Prostate gland (tissue), 2 donors: ENCODE measurements at regions not wholly inside any gene's neighbourhood (a gene's known extent, or its start where the extent isn't known, plus 50 kb on each side); places are given as distances from the start of the nearest gene placed in this dataset.
A peak's percentile ranks its signal among the peaks of the same experiment; 100 is the strongest.

Experiments
- DNase-seq: peaks from one replicate; pipeline ENCODE4 v3.0.0-alpha.2; 2019; ENCODE audit warnings: low spot score
- H3K27ac ChIP-seq, 2 donors: fragments of 200-600 bp; sonication (generic); 2 replicates each; pipeline ENCODE4 v1.5.1; 2017 to 2019
- H3K27me3 ChIP-seq: fragments of 200-600 bp; sonication (generic); replicated peaks from 2 replicates; pipeline ENCODE4 v1.5.1; 2019; ENCODE audit not compliant: insufficient read depth
- H3K36me3 ChIP-seq, 2 donors: fragments of 200-600 bp; sonication (generic); 1 replicate in 1 of 2; 2 replicates in 1 of 2; pipeline versions ENCODE4 v1.5.1 to v1.8.1; 2017 to 2019
- H3K4me1 ChIP-seq: fragments of 200-600 bp; sonication (generic); replicated peaks from 2 replicates; pipeline ENCODE4 v1.5.1; 2019
- H3K4me3 ChIP-seq, 2 donors: fragments of 200-600 bp; sonication (generic); 2 replicates each; pipeline ENCODE4 v1.5.1; 2017 to 2019
- H3K9me3 ChIP-seq: fragments of 200-600 bp; sonication (generic); 2 replicates; pipeline ENCODE4 v1.5.1; 2017
- POLR2A ChIP-seq: fragments of 450-650 bp; IDR thresholded peaks from one replicate; pipeline ENCODE4 v1.6.1; 2016; ENCODE audit warnings: antibody characterized with exemption, mild to moderate bottlenecking
- POLR2AphosphoS5 ChIP-seq: sonication (generic); formaldehyde crosslinking; IDR thresholded peaks from one replicate; pipeline ENCODE4 v1.6.1; 2017; ENCODE audit warnings: antibody characterized with exemption
- WGBS: methylation state at CpG from one replicate; pipeline ENCODE4 v1.1.5; 2018; 5-methylcytosine and 5-hydroxymethylcytosine counted together
- intact Hi-C: fragments of 100-400 bp; cut with DNase I; formaldehyde crosslinking; loops from one replicate; pipeline ENCODE4 v1.14.2; 2022
- TF ChIP-seq, protein P1 (sequence below), 4 experiments: fragments of 200-600 bp in 2 of 4; fragments of 450-650 bp in 2 of 4; sonication (generic) in 2 of 4; IDR thresholded peaks; 1 replicate in 3 of 4; 2 replicates in 1 of 4; pipeline ENCODE4 v1.5.1; 2016 to 2019; ENCODE audit warnings: antibody characterized with exemption in 4 of 4, mild to moderate bottlenecking in 2 of 4, moderate library complexity in 2 of 4

DNA sequence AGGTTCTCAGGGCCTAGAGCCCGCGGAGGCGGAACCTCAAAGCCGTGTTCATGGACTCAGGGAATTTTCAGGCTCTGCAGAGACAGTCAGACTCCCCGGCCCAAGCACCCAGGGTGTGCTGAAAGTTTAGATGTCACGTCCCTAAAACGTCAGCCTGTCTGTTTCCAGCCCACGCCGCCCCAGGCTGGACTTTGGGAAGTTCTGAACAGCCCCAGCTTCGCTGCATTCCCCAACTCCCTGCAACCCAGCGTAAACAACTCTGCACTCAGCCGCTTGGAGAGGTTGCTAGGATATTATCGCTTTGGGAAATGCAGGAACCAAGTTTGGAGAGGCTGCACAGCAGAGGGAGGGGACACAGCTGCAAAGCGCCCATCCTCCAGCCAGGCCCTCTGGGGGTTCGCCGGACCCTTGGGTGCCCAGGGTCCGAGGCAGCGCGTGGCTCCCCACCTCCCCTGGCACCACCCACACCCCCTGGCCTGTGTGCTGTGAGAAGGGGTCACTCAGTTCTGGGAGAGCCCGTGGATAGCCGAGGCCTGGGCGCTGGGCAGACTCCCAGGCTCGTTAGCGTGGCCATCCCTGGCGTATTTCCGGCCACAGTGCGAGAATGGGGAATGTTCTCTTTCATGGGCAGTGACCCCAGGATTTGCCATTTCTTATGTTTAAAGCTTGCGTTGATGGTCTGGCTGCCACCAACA lies 120.5 kb upstream of the FGF3 start:
- no peaks in the 10 kb centered on the region for H3K27me3 ChIP-seq
- peak overlapping the region; percentile 7 to 51 for H3K27ac ChIP-seq
- no peak overlapping the region for H3K4me3 ChIP-seq
- no peak for DNase-seq
- WGBS, result 31% methylated on average over 28 of the region's 28 CpGs
- TF ChIP-seq POLR2AphosphoS5, result no peak
- TF ChIP-seq POLR2A, result no peak
- H3K36me3 ChIP-seq, result no peaks in the 10 kb centered on the region
- H3K4me1 ChIP-seq, result no peaks in the 10 kb centered on the region
- H3K9me3 ChIP-seq, result no peaks in the 10 kb centered on the region
- intact Hi-C loops, result no loop called here

DNA sequence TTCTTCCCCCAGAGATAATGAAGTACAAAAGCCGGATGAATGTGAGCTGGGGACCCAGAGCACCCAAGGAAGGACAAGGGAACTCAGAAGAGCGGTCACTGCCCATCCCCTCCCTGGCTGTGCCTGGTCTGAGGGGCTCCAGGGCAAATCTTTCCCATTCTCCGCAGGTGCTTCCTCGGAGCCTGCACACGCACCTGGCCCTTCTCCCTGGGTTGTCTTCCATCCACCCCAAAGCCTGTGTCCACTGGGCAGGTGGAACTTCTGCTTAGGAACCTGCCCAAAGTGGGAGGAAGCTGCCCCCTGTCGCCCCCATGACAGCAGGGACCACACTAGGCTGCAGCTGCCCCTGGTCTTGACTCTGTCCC lies 121.0 kb upstream of the FGF3 start:
- Histone ChIP-seq H3K27me3 (no peaks in the 10 kb centered on the region), H3K4me3 (no peak overlapping the region), H3K4me1 (no peaks in the 10 kb centered on the region), H3K36me3 (no peaks in the 10 kb centered on the region), H3K9me3 (no peaks in the 10 kb centered on the region), H3K27ac (peak overlapping the region; percentile 7 to 51)
- WGBS, result 91% methylated on average over 6 of the region's 6 CpGs
- intact Hi-C loops, result no loop called here
- TF ChIP-seq POLR2AphosphoS5 (no peak), POLR2A (no peak)
- TF ChIP-seq, protein P1, sequence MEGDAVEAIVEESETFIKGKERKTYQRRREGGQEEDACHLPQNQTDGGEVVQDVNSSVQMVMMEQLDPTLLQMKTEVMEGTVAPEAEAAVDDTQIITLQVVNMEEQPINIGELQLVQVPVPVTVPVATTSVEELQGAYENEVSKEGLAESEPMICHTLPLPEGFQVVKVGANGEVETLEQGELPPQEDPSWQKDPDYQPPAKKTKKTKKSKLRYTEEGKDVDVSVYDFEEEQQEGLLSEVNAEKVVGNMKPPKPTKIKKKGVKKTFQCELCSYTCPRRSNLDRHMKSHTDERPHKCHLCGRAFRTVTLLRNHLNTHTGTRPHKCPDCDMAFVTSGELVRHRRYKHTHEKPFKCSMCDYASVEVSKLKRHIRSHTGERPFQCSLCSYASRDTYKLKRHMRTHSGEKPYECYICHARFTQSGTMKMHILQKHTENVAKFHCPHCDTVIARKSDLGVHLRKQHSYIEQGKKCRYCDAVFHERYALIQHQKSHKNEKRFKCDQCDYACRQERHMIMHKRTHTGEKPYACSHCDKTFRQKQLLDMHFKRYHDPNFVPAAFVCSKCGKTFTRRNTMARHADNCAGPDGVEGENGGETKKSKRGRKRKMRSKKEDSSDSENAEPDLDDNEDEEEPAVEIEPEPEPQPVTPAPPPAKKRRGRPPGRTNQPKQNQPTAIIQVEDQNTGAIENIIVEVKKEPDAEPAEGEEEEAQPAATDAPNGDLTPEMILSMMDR (IDR thresholded peaks at IDR 0.05), result no peak
- no peak for DNase-seq

DNA sequence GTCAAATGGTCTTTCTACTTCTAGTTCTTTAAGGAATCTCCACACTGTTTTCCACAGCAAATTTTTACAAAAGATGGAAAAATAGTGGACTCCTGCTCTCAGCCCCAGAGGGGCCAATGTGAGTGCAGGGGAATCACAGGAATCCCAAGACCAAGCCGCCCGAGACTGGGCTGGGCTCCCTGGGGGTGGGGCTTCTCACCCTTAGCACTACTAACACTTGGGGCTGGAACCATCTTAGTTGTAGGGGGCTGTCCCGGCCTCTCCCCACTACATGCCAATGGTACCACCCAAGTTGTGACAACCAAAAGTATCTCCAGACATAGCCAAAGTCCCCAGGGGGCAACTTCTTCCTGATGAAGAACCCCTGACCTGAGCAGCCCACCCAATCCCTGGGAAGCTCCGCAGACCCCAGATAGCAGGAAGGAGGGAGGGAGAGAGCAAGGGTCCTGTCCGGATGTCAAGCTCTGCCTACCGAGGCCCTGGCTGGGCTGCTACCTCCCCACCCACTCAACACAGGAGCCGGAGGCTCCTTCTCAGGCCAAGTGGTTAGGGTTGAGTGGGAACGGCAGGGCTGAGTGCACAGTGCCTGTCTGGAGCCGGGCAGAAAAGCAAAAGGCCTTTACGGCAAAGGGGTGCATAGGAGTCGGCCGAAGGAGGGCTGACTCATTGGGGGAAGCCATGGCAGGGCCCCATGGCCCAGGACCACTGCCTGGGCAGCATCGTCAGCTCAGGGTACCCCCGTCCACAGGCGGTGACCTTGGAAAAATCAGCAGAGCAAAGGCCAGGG lies 122.5 kb upstream of the FGF3 start:
- no peaks in the 10 kb centered on the region for H3K36me3 ChIP-seq
- intact Hi-C loops, result no loop called here
- no peaks in the 10 kb centered on the region for H3K4me1 ChIP-seq
- no peaks in the 10 kb centered on the region for H3K9me3 ChIP-seq
- H3K27ac ChIP-seq, result no peak overlapping the region
- no peak for DNase-seq
- 83% methylated on average over 15 of the region's 15 CpGs for WGBS
- TF ChIP-seq, protein P1 (IDR thresholded peaks at IDR 0.05), result no peak
- TF ChIP-seq POLR2A, result no peak
- TF ChIP-seq POLR2AphosphoS5, result no peak
- H3K4me3 ChIP-seq, result no peak overlapping the region
- no peaks in the 10 kb centered on the region for H3K27me3 ChIP-seq

DNA sequence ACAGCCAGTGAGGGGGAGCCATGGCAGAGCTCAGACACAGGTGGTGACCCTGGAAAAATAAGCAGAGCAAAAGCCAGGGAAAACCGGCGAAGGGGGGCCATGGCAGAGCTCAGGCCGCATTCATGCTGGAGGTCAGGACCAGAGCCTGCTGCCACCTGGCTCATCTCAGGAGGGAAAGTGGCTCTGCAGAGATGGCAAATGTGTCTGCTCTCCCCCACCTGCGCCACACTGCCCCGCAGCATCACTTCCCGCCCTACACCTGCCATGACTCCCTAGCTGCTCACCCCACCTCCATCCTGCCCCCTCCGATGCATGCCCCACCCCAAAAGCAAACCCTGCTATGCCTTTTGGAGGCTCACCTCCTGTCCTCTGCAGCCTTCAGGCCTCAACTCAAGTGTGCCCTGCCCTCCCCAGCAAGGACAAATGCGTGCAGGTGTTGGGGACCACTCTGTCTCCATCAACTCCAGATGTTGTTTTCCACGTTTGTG lies 123.2 kb upstream of the FGF3 start:
- Histone ChIP-seq H3K27me3 (no peaks in the 10 kb centered on the region), H3K4me3 (no peak overlapping the region), H3K36me3 (no peaks in the 10 kb centered on the region), H3K9me3 (no peaks in the 10 kb centered on the region), H3K4me1 (no peaks in the 10 kb centered on the region), H3K27ac (no peak overlapping the region)
- intact Hi-C loops, result no loop called here
- WGBS, result 93% methylated on average over 9 of the region's 9 CpGs
- no peak for DNase-seq
- TF ChIP-seq, protein P1 (IDR thresholded peaks at IDR 0.05), result no peak
- TF ChIP-seq POLR2AphosphoS5 (no peak), POLR2A (no peak)

DNA sequence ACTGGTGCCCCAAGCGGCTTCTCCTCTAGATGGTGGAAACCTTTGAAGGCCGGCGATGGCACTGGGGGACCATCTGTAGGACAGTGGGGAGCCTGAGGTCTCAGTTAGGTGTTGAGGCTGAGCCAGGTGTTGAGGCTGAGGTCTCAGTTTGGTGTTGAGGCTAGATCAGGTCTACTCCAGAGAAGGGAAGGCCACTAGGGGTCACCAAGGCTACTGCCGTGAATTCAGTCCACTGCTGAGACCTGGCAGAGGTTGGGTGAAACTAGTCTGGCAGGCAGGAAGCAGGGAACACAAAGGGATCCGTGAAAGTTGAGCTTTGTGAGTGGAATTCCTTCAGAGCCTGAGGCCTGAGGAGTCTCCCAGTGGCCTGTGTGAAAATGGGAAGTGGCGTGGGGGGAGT lies 123.8 kb upstream of the FGF3 start:
- intact Hi-C loops, result no loop called here
- Histone ChIP-seq H3K27me3 (no peaks in the 10 kb centered on the region), H3K36me3 (no peaks in the 10 kb centered on the region), H3K4me3 (no peak overlapping the region), H3K9me3 (no peaks in the 10 kb centered on the region), H3K4me1 (no peaks in the 10 kb centered on the region), H3K27ac (no peak overlapping the region)
- DNase-seq, result no peak
- TF ChIP-seq POLR2A (no peak), POLR2AphosphoS5 (no peak)
- TF ChIP-seq, protein P1 (IDR thresholded peaks at IDR 0.05), result peak in 1 of 4 experiments; percentile 6
- 79% methylated on average over 6 of the region's 6 CpGs for WGBS
